ENCODE measurements at regions not wholly inside any gene's neighbourhood (a gene's known extent, or its start where the extent isn't known, plus 50 kb on each side); places are given as distances from the start of the nearest gene placed in this dataset.

DNA sequence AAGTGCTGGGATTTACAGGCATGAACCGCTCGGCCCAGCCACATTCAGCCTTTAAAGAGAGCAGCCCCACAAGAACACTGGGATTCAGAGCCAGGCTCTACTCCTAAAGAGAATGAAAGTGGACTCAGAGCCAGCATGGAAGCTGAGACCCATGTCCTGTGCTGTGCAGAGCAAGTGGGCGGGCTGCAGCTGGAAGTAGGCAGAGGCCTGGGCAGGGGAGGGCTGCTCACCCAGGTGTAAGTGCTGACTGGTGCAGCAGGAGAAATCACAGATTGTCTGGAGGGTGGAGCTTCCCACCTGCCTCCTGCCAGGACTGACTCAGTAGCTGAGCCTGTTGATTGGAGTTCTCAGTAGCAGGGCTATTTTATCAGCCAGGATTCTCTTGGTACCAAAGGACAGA is 178.7 kb downstream of the KATNIP start:
- Histone ChIP-seq H2BK5ac (ENCODE audit: insufficient read length, low read length) (no peak overlapping the region), H3K27me3 (ENCODE audit: insufficient read depth, low read length) (no peaks in the 10 kb centered on the region), H3K56ac (ENCODE audit: insufficient read length, low read depth, low read length) (no peak overlapping the region), H3K27ac (ENCODE audit: insufficient read length, low read depth, low read length) (no peak overlapping the region), H3K4me2 (ENCODE audit: insufficient read depth, insufficient read length, low read length) (no peak overlapping the region), H3K14ac (ENCODE audit: insufficient read depth, low read length) (no peak overlapping the region), H4K91ac (ENCODE audit: insufficient read length, low read depth, low read length) (no peak overlapping the region), H3K4ac (ENCODE audit: low read depth, low read length) (no peak overlapping the region), H3K4me1 (ENCODE audit: insufficient read depth, low read length) (no peaks in the 10 kb centered on the region), H3T11ph (ENCODE audit: low read length) (no peak overlapping the region), H2AK5ac (ENCODE audit: insufficient read length, low read length) (no peak overlapping the region), H3K9me3 (ENCODE audit: control insufficient read depth, low read depth, low read length) (no peaks in the 10 kb centered on the region), H3K18ac (ENCODE audit: insufficient read length, low read depth, low read length) (no peak overlapping the region), H3K79me2 (ENCODE audit: insufficient read depth, low read length) (no peaks in the 10 kb centered on the region), H4K20me1 (ENCODE audit: control insufficient read depth, insufficient read depth, insufficient read length) (no peaks in the 10 kb centered on the region), H2BK12ac (ENCODE audit: insufficient read length, low read depth, low read length) (no peak overlapping the region), H3K9ac (ENCODE audit: extremely low read depth, insufficient read length, low read length) (no peak overlapping the region), H2BK15ac (ENCODE audit: low read depth, low read length) (no peak overlapping the region), H3K23me2 (ENCODE audit: insufficient read length, low read depth, low read length, poor library complexity, severe bottlenecking) (no peaks in the 10 kb centered on the region), H3K23ac (ENCODE audit: insufficient read length, low read depth, low read length) (no peak overlapping the region), H2BK120ac (ENCODE audit: low read depth, low read length, poor library complexity, severe bottlenecking) (no peak overlapping the region), H2AFZ (ENCODE audit: low read length) (no peak overlapping the region), H3K79me1 (ENCODE audit: insufficient read depth, low read depth, low read length, poor library complexity, severe bottlenecking) (no peaks in the 10 kb centered on the region), H4K5ac (ENCODE audit: insufficient read length, low read depth, low read length) (no peak overlapping the region), H2BK20ac (ENCODE audit: low read depth, low read length, poor library complexity, severe bottlenecking) (no peak overlapping the region), H4K8ac (replicated peaks; ENCODE audit: insufficient read length, low read depth, low read length) (no peak overlapping the region)
- Mint-ChIP-seq H3K36me3 (ENCODE audit: insufficient read depth in 1 of 3, low read depth in 3 of 3) (peaks cover 9 to 35% (median 10%) of the 10 kb centered on the region in 3 experiments; a peak in 6 of 7 replicates), H3K27me3 (ENCODE audit: low read depth) (no peaks in the 10 kb centered on the region), H3K27ac (no peak overlapping the region), H3K4me3 (no peak overlapping the region), H3K4me1 (peaks cover 0 to 3% of the 10 kb centered on the region in 2 experiments; a peak in 1 of 4 replicates), H3K9me3 (peaks cover 0 to 2% of the 10 kb centered on the region in 2 experiments; a peak in 3 of 5 replicates)
- TF ChIP-seq, protein P1, sequence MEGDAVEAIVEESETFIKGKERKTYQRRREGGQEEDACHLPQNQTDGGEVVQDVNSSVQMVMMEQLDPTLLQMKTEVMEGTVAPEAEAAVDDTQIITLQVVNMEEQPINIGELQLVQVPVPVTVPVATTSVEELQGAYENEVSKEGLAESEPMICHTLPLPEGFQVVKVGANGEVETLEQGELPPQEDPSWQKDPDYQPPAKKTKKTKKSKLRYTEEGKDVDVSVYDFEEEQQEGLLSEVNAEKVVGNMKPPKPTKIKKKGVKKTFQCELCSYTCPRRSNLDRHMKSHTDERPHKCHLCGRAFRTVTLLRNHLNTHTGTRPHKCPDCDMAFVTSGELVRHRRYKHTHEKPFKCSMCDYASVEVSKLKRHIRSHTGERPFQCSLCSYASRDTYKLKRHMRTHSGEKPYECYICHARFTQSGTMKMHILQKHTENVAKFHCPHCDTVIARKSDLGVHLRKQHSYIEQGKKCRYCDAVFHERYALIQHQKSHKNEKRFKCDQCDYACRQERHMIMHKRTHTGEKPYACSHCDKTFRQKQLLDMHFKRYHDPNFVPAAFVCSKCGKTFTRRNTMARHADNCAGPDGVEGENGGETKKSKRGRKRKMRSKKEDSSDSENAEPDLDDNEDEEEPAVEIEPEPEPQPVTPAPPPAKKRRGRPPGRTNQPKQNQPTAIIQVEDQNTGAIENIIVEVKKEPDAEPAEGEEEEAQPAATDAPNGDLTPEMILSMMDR (conservative IDR thresholded peaks at IDR 0.05) = no peak
- no CpG with 5 or more reads among the region's 3 CpGs for WGBS (ENCODE audit: extremely low coverage, insufficient read length, low lambda C conversion rate)
- DNase-seq = no peak
